Neural cell (in vitro differentiated cells): ENCODE measurements at regions not wholly inside any gene's neighbourhood (a gene's known extent, or its start where the extent isn't known, plus 50 kb on each side); places are given as distances from the start of the nearest gene placed in this dataset.
A peak's percentile ranks its signal among the peaks of the same experiment; 100 is the strongest.

ENCODE experiments used
- H2AFZ ChIP-seq: fragments of 200-600, 300-800 bp; sonication (generic), shearing (Covaris generic); 2 replicates; pipeline ENCODE4 v1.6.0; 2014; ENCODE audit warnings: low read depth, mild to moderate bottlenecking, antibody characterized with exemption, low read length, moderate library complexity
- H3F3A ChIP-seq: fragments of 200-600 bp; shearing (Covaris generic); 2 replicates; pipeline ENCODE4 v1.6.1; 2016; ENCODE audit warnings: mild to moderate bottlenecking, moderate library complexity, mixed read lengths, antibody characterized with exemption, low read length; ENCODE audit not compliant: insufficient read depth, poor library complexity, severe bottlenecking
- H3K27ac ChIP-seq: fragments of 200-600, 300-800 bp; sonication (generic), shearing (Covaris generic); 2 replicates; pipeline ENCODE4 v1.5.1; 2014; ENCODE audit warnings: mild to moderate bottlenecking, low read length, moderate library complexity
- H3K27me3 ChIP-seq: fragments of 300-800, 200-600 bp; sonication (generic), shearing (Covaris generic); 2 replicates; pipeline ENCODE4 v1.6.0; 2014; ENCODE audit warnings: mild to moderate bottlenecking, low read depth, low read length, moderate library complexity; ENCODE audit not compliant: insufficient read depth
- H3K36me3 ChIP-seq: fragments of 300-800, 200-600 bp; sonication (generic), shearing (Covaris generic); 2 replicates; pipeline ENCODE4 v1.5.1; 2014; ENCODE audit warnings: mild to moderate bottlenecking, antibody characterized with exemption, low read length, moderate library complexity; ENCODE audit not compliant: insufficient read depth
- H3K4me2 ChIP-seq: fragments of 300-800, 200-600 bp; sonication (generic), shearing (Covaris generic); 2 replicates; pipeline ENCODE4 v1.6.0; 2014; ENCODE audit warnings: mild to moderate bottlenecking, low read length
- H3K4me3 ChIP-seq: fragments of 300-800, 200-600 bp; sonication (generic), shearing (Covaris generic); 2 replicates; pipeline ENCODE4 v1.5.1; 2014; ENCODE audit warnings: mild to moderate bottlenecking, low read length, moderate library complexity
- H3K79me2 ChIP-seq: fragments of 200-600 bp; shearing (Covaris generic); replicated peaks from 2 replicates; pipeline ENCODE4 v1.6.0; 2014; ENCODE audit warnings: mild to moderate bottlenecking, low read length, moderate library complexity; ENCODE audit not compliant: insufficient read depth
- H3K9ac ChIP-seq: fragments of 300-800, 200-600 bp; sonication (generic), shearing (Covaris generic); 2 replicates; pipeline ENCODE4 v1.6.1; 2016; ENCODE audit warnings: mild to moderate bottlenecking, low read length, mixed read lengths
- H3K9me2 ChIP-seq: fragments of 200-600 bp; shearing (Covaris generic); 2 replicates; pipeline ENCODE4 v1.6.1; 2016; ENCODE audit warnings: mild to moderate bottlenecking, low read length, mixed read lengths; ENCODE audit not compliant: insufficient read depth
- H3K9me3 ChIP-seq: fragments of 200-600, 300-800 bp; sonication (generic), shearing (Covaris generic); 2 replicates; pipeline ENCODE4 v1.6.1; 2016; ENCODE audit warnings: mild to moderate bottlenecking, mixed run types, low read length, moderate library complexity, mixed read lengths
- H4K20me1 ChIP-seq: fragments of 200-600 bp; shearing (Covaris generic); 2 replicates; pipeline ENCODE4 v1.6.1; 2016; ENCODE audit warnings: mild to moderate bottlenecking, mixed run types; ENCODE audit not compliant: insufficient read depth
- EP300 ChIP-seq: fragments of 450-650 bp; conservative IDR thresholded peaks from 2 replicates; pipeline ENCODE4 v1.6.1; 2014; ENCODE audit warnings: antibody characterized with exemption, mild to moderate bottlenecking, moderate library complexity; ENCODE audit not compliant: poor library complexity, severe bottlenecking
- EZH2 ChIP-seq: fragments of 200-600, 300-800 bp; shearing (Covaris generic), sonication (generic); IDR thresholded peaks from 2 replicates; pipeline ENCODE4 v1.6.1; 2014; ENCODE audit warnings: antibody characterized with exemption, low read length, borderline replicate concordance, mild to moderate bottlenecking; ENCODE audit not compliant: insufficient read depth, poor library complexity, severe bottlenecking
- MXI1 ChIP-seq: fragments of 450-650 bp; conservative IDR thresholded peaks from 2 replicates; pipeline ENCODE4 v1.6.1; 2014; ENCODE audit warnings: antibody characterized with exemption, mild to moderate bottlenecking; ENCODE audit not compliant: poor library complexity, severe bottlenecking
- POLR2AphosphoS5 ChIP-seq: IDR thresholded peaks from 2 replicates; pipeline ENCODE4 v1.6.1; 2012
- RAD21 ChIP-seq: fragments of 450-650 bp; conservative IDR thresholded peaks from 2 replicates; pipeline ENCODE4 v1.6.1; 2014; ENCODE audit warnings: antibody characterized with exemption, mild to moderate bottlenecking, moderate library complexity
- SMC3 ChIP-seq: fragments of 450-650 bp; conservative IDR thresholded peaks from 2 replicates; pipeline ENCODE4 v1.6.1; 2014; ENCODE audit warnings: antibody characterized with exemption, mild to moderate bottlenecking, moderate library complexity; ENCODE audit not compliant: poor library complexity
- TAF1 ChIP-seq: IDR thresholded peaks from 2 replicates; pipeline ENCODE4 v1.6.1; 2012; ENCODE audit warnings: low read depth
- TF ChIP-seq, protein P1 (sequence below): IDR thresholded peaks from 2 replicates; pipeline ENCODE4 v1.6.1; 2012; ENCODE audit warnings: borderline replicate concordance
- TF ChIP-seq, protein P2 (sequence below): fragments of 450-650 bp; IDR thresholded peaks from 2 replicates; pipeline ENCODE4 v1.5.1; 2014; ENCODE audit warnings: antibody characterized with exemption, mild to moderate bottlenecking, moderate library complexity; ENCODE audit not compliant: poor library complexity, severe bottlenecking

DNA sequence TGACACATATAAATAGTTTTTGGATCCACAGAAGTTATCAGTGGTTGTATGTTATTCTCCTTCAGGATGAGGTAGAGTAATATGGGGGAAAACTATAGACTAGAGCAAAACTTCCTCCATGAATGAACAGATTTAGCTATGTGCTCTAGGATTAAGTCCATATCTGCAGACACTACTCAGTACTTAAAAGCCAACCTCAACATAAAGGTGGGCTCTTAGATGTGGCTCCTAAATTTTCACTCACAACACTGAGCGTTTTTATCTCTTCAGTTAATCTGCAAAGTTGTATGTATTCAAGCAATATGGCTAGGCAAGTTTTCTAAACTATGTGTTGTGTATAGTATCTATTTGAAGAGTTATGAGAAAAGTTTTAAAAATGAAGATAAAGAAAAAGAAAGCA, 147.0 kb upstream of the SLITRK3 start:
- Histone ChIP-seq H3K36me3 (no peaks in the 10 kb centered on the region), H3K27ac (no peak overlapping the region), H3K4me2 (no peak overlapping the region), H3K9me2 (no peaks in the 10 kb centered on the region), H2AFZ (no peak overlapping the region), H3K9ac (no peak overlapping the region), H3K4me3 (no peak overlapping the region), H3K79me2 (no peaks in the 10 kb centered on the region), H4K20me1 (no peaks in the 10 kb centered on the region), H3K9me3 (no peaks in the 10 kb centered on the region), H3K27me3 (no peaks in the 10 kb centered on the region), H3F3A (no peaks in the 10 kb centered on the region)
- no peak for TF ChIP-seq MXI1
- TF ChIP-seq, protein P1, sequence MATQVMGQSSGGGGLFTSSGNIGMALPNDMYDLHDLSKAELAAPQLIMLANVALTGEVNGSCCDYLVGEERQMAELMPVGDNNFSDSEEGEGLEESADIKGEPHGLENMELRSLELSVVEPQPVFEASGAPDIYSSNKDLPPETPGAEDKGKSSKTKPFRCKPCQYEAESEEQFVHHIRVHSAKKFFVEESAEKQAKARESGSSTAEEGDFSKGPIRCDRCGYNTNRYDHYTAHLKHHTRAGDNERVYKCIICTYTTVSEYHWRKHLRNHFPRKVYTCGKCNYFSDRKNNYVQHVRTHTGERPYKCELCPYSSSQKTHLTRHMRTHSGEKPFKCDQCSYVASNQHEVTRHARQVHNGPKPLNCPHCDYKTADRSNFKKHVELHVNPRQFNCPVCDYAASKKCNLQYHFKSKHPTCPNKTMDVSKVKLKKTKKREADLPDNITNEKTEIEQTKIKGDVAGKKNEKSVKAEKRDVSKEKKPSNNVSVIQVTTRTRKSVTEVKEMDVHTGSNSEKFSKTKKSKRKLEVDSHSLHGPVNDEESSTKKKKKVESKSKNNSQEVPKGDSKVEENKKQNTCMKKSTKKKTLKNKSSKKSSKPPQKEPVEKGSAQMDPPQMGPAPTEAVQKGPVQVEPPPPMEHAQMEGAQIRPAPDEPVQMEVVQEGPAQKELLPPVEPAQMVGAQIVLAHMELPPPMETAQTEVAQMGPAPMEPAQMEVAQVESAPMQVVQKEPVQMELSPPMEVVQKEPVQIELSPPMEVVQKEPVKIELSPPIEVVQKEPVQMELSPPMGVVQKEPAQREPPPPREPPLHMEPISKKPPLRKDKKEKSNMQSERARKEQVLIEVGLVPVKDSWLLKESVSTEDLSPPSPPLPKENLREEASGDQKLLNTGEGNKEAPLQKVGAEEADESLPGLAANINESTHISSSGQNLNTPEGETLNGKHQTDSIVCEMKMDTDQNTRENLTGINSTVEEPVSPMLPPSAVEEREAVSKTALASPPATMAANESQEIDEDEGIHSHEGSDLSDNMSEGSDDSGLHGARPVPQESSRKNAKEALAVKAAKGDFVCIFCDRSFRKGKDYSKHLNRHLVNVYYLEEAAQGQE = no peak
- no peak for TF ChIP-seq EZH2
- TF ChIP-seq RAD21 = no peak
- no peak for TF ChIP-seq SMC3
- no peak for TF ChIP-seq POLR2AphosphoS5
- no peak for TF ChIP-seq EP300
- TF ChIP-seq, protein P2, sequence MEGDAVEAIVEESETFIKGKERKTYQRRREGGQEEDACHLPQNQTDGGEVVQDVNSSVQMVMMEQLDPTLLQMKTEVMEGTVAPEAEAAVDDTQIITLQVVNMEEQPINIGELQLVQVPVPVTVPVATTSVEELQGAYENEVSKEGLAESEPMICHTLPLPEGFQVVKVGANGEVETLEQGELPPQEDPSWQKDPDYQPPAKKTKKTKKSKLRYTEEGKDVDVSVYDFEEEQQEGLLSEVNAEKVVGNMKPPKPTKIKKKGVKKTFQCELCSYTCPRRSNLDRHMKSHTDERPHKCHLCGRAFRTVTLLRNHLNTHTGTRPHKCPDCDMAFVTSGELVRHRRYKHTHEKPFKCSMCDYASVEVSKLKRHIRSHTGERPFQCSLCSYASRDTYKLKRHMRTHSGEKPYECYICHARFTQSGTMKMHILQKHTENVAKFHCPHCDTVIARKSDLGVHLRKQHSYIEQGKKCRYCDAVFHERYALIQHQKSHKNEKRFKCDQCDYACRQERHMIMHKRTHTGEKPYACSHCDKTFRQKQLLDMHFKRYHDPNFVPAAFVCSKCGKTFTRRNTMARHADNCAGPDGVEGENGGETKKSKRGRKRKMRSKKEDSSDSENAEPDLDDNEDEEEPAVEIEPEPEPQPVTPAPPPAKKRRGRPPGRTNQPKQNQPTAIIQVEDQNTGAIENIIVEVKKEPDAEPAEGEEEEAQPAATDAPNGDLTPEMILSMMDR = no peak
- no peak for TF ChIP-seq TAF1

DNA sequence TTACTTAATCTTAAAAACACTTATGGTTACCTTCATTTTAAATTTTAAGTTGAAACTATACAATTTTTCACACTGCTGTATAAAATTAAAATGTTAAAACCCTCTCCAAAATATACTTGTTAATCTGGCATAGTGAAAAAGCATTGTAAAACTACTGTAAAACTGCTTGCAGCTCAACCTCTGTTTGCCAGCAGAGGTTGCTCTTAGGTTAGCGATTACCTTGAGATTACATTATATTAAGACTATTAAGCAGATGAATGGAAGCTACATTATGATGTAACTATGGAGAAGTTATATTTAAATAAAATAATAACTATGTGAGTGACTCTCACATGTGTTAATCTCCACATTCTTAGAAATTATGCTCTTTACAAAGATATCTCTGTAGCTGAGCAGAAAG, 143.6 kb upstream of the SLITRK3 start:
- no peaks in the 10 kb centered on the region for H3K79me2 ChIP-seq
- no peaks in the 10 kb centered on the region for H4K20me1 ChIP-seq
- H3K4me2 ChIP-seq = no peak overlapping the region
- H3K9me2 ChIP-seq = no peaks in the 10 kb centered on the region
- H3K36me3 ChIP-seq = no peaks in the 10 kb centered on the region
- H3K27me3 ChIP-seq = no peaks in the 10 kb centered on the region
- no peak overlapping the region for H3K4me3 ChIP-seq
- H3F3A ChIP-seq = no peaks in the 10 kb centered on the region
- H3K27ac ChIP-seq = no peak overlapping the region
- TF ChIP-seq EP300 (no peak), TAF1 (no peak), RAD21 (peak; percentile 82), SMC3 (peak; percentile 79), POLR2AphosphoS5 (no peak), EZH2 (no peak), MXI1 (no peak)
- TF ChIP-seq, protein P1 = no peak
- TF ChIP-seq, protein P2 = peak; percentile 74
- H3K9ac ChIP-seq = no peak overlapping the region
- H3K9me3 ChIP-seq = no peaks in the 10 kb centered on the region
- H2AFZ ChIP-seq = no peak overlapping the region
